Breast epithelium (tissue), 4 donors: ENCODE measurements at regions not wholly inside any gene's neighbourhood (a gene's known extent, or its start where the extent isn't known, plus 50 kb on each side); places are given as distances from the start of the nearest gene placed in this dataset.

ENCODE experiments used
- DNase-seq, 2 donors: peaks; one replicate each; pipeline ENCODE4 v3.0.0-alpha.2; 2019; ENCODE audit warnings: low spot score in 2 of 2
- H3K27ac ChIP-seq, 2 donors: fragments of 200-600 bp; sonication (generic) in 1 of 2; one replicate each; pipeline ENCODE4 v1.5.1; 2016 to 2019; ENCODE audit warnings: mild to moderate bottlenecking in 1 of 2
- H3K27me3 ChIP-seq, 2 donors: fragments of 200-600 bp; sonication (generic) in 1 of 2; one replicate each; pipeline versions ENCODE4 v1.5.1 to v1.6.0; 2017 to 2019; ENCODE audit warnings: control low read depth in 1 of 2, mild to moderate bottlenecking in 1 of 2
- H3K36me3 ChIP-seq: fragments of 200-600 bp; one replicate; pipeline ENCODE4 v1.5.1; 2019
- H3K4me1 ChIP-seq, 2 donors: fragments of 200-600 bp; sonication (generic); one replicate each; pipeline ENCODE4 v1.5.1; 2016 to 2019; ENCODE audit warnings: control low read depth in 1 of 2
- H3K4me3 ChIP-seq, 3 donors: fragments of 200-600 bp; sonication (generic); 1 replicate in 2 of 3; 2 replicates in 1 of 3; pipeline ENCODE4 v1.5.1; 2016 to 2019; ENCODE audit warnings: mild to moderate bottlenecking in 3 of 3, moderate library complexity in 2 of 3
- H3K9me3 ChIP-seq, 2 donors: fragments of 200-600 bp; sonication (generic) in 1 of 2; one replicate each; pipeline ENCODE4 v1.5.1; 2016 to 2019; ENCODE audit warnings: control low read depth in 1 of 2
- POLR2A ChIP-seq: fragments of 450-650 bp; IDR thresholded peaks from one replicate; pipeline ENCODE4 v1.6.1; 2016; ENCODE audit warnings: antibody characterized with exemption, mild to moderate bottlenecking, moderate library complexity
- POLR2AphosphoS5 ChIP-seq, 3 donors: sonication (generic); formaldehyde crosslinking; IDR thresholded peaks; one replicate each; pipeline ENCODE4 v1.6.1; 2017; ENCODE audit warnings: antibody characterized with exemption in 3 of 3
- intact Hi-C: fragments of 100-400 bp; cut with DNase I; formaldehyde crosslinking; loops from one replicate; pipeline ENCODE4 v1.15.1; 2023; ENCODE audit warnings: low total_unique reads
- TF ChIP-seq, protein P1 (sequence below), 3 donors: fragments of 450-650 bp; IDR thresholded peaks; one replicate each; pipeline ENCODE4 v1.5.1; 2016 to 2017; ENCODE audit warnings: antibody characterized with exemption in 3 of 3, mild to moderate bottlenecking in 3 of 3, moderate library complexity in 3 of 3

DNA sequence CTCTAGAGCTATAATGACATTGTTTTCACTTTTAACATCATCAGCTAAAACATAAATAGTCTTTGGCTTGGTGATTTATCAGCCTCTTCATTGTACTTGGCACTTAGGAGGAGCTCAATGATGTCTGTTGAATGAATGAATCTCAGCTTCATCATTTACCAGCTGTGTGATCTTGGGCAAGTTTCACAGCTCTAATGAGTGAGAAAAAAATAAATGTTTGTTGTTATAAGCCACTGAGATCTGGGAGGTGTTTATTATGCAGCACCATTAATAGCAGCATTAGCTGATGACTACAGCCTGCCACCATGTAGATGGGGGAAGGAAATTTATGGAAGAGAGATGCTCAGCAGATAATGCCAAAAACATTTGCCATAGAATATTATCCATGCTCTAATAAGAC, 63.6 kb upstream of the C1QTNF7 start:
- intact Hi-C loops: no loop called here
- H3K27ac ChIP-seq: no peak overlapping the region
- TF ChIP-seq, protein P1, sequence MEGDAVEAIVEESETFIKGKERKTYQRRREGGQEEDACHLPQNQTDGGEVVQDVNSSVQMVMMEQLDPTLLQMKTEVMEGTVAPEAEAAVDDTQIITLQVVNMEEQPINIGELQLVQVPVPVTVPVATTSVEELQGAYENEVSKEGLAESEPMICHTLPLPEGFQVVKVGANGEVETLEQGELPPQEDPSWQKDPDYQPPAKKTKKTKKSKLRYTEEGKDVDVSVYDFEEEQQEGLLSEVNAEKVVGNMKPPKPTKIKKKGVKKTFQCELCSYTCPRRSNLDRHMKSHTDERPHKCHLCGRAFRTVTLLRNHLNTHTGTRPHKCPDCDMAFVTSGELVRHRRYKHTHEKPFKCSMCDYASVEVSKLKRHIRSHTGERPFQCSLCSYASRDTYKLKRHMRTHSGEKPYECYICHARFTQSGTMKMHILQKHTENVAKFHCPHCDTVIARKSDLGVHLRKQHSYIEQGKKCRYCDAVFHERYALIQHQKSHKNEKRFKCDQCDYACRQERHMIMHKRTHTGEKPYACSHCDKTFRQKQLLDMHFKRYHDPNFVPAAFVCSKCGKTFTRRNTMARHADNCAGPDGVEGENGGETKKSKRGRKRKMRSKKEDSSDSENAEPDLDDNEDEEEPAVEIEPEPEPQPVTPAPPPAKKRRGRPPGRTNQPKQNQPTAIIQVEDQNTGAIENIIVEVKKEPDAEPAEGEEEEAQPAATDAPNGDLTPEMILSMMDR (IDR thresholded peaks at IDR 0.05): no peak
- TF ChIP-seq POLR2AphosphoS5 (IDR thresholded peaks at IDR 0.05): no peak
- TF ChIP-seq POLR2A: no peak
- H3K4me1 ChIP-seq: no peaks in the 10 kb centered on the region
- no peaks in the 10 kb centered on the region for H3K9me3 ChIP-seq
- no peaks in the 10 kb centered on the region for H3K36me3 ChIP-seq
- DNase-seq: no peak
- no peaks in the 10 kb centered on the region for H3K27me3 ChIP-seq
- no peak overlapping the region for H3K4me3 ChIP-seq

- intact Hi-C loops: no loop called here
- H3K27ac ChIP-seq: no peak overlapping the region
- TF ChIP-seq, protein P1 (IDR thresholded peaks at IDR 0.05): no peak
- TF ChIP-seq POLR2AphosphoS5 (IDR thresholded peaks at IDR 0.05) (no peak), POLR2A (no peak)
- no peaks in the 10 kb centered on the region for H3K36me3 ChIP-seq
- no peaks in the 10 kb centered on the region for H3K27me3 ChIP-seq
- H3K9me3 ChIP-seq: no peaks in the 10 kb centered on the region
- H3K4me1 ChIP-seq: no peaks in the 10 kb centered on the region
- no peak for DNase-seq
- H3K4me3 ChIP-seq: no peak overlapping the region
Observed at GRCh38 chr4:15365641-15366040, 62.2 kb upstream of the C1QTNF7 start.

DNA sequence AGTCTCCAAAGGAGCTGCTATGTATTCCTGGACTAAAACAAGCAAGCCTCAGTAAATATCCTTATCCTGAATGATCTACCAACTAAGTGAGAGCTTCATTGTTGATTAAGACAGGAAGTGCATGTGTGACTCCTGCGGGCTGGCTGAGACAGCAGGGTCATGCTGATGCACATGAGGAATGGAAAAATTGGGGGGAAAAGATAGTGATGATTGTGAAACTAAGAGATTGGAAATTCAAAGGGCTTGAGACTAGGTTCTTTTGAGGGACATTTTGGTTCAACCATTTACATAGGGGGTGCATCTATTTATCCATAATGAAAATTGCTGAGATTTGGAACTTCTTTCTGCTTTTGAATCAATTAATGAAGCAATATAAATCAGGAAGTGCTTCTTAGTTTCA, 61.1 kb upstream of the C1QTNF7 start:
- no peak for DNase-seq
- Histone ChIP-seq H3K27ac (no peak overlapping the region), H3K27me3 (no peaks in the 10 kb centered on the region), H3K4me1 (no peaks in the 10 kb centered on the region), H3K36me3 (no peaks in the 10 kb centered on the region), H3K4me3 (no peak overlapping the region), H3K9me3 (no peaks in the 10 kb centered on the region)
- intact Hi-C loops: no loop called here
- TF ChIP-seq, protein P1 (IDR thresholded peaks at IDR 0.05): no peak
- TF ChIP-seq POLR2A: no peak
- no peak for TF ChIP-seq POLR2AphosphoS5 (IDR thresholded peaks at IDR 0.05)

- TF ChIP-seq, protein P1 (IDR thresholded peaks at IDR 0.05): no peak
- TF ChIP-seq POLR2AphosphoS5 (IDR thresholded peaks at IDR 0.05): no peak
- TF ChIP-seq POLR2A: no peak
- H3K9me3 ChIP-seq: no peaks in the 10 kb centered on the region
Observed at GRCh38 chr4:15368856-15369255, 59.0 kb upstream of the C1QTNF7 start.

DNA sequence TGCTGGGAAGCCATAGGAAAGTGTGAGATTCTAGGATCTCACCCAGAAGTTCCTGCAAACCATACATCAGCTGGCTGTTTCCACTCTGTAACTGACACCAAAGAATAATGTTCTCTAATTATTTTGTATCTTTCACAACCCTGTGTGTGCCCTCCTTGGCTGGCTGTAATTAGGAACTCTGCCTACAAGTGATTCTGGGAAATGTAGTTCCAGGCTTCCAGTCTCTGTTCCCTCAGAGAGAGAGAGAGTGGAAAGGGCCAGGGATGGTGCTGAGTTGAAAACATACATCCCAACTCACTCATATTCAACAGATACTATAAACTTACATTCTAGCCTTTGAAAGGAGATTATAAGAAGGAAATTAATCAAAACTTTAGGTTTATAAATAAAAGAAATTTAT, 57.5 kb upstream of the C1QTNF7 start:
- DNase-seq: no peak
- intact Hi-C loops: no loop called here
- Histone ChIP-seq H3K27ac (no peak overlapping the region), H3K4me3 (no peak overlapping the region), H3K9me3 (no peaks in the 10 kb centered on the region), H3K36me3 (no peaks in the 10 kb centered on the region), H3K4me1 (no peaks in the 10 kb centered on the region), H3K27me3 (no peaks in the 10 kb centered on the region)
- TF ChIP-seq POLR2AphosphoS5 (IDR thresholded peaks at IDR 0.05) (no peak), POLR2A (no peak)
- TF ChIP-seq, protein P1 (IDR thresholded peaks at IDR 0.05): no peak

More at GRCh38 chr4:15368856-15369255, 59.0 kb upstream of the C1QTNF7 start:
- intact Hi-C loops: no loop called here
- no peak overlapping the region for H3K27ac ChIP-seq
- no peak for DNase-seq
- H3K36me3 ChIP-seq: no peaks in the 10 kb centered on the region
- no peaks in the 10 kb centered on the region for H3K27me3 ChIP-seq
- H3K4me1 ChIP-seq: no peaks in the 10 kb centered on the region
- no peak overlapping the region for H3K4me3 ChIP-seq
